VCaP (cell line): ENCODE measurements at regions not wholly inside any gene's neighbourhood (a gene's known extent, or its start where the extent isn't known, plus 50 kb on each side); places are given as distances from the start of the nearest gene placed in this dataset.
"Not testable (repeated sequence)": the region's sequence is repeated elsewhere in the genome, so short reads cannot be mapped to it uniquely, and the experiment has no call there.

Experiments used
- H3K27ac ChIP-seq: fragments of 450-650 bp; 2 replicates; pipeline ENCODE4 v1.5.1; 2017
- CTCF ChIP-seq: fragments of 450-650 bp; conservative IDR thresholded peaks from 2 replicates; pipeline ENCODE4 v1.5.1; 2017; ENCODE audit warnings: mild to moderate bottlenecking, moderate library complexity

- H3K27ac ChIP-seq, result no peak overlapping the region
- no peak for TF ChIP-seq CTCF
These were observed 189.8 kb upstream of the SLC16A7 start for GRCh38 chr12:59405992-59406391.

- TF ChIP-seq CTCF, result no peak
- H3K27ac ChIP-seq, result no peak overlapping the region
These were observed 191.6 kb upstream of the SLC16A7 start for GRCh38 chr12:59404109-59404650.

GRCh38 chr12:59403259-59403932, 192.4 kb upstream of the SLC16A7 start:
- peak; percentile 95 for TF ChIP-seq CTCF
- no peak overlapping the region for H3K27ac ChIP-seq

GRCh38 chr12:59401862-59402261, 194.0 kb upstream of the SLC16A7 start:
- TF ChIP-seq CTCF, result no peak
- H3K27ac ChIP-seq, result no peak overlapping the region

GRCh38 chr12:59398164-59398563, 197.7 kb upstream of the SLC16A7 start:
- no peak for TF ChIP-seq CTCF
- no peak overlapping the region for H3K27ac ChIP-seq

- TF ChIP-seq CTCF, result no peak
- no peak overlapping the region for H3K27ac ChIP-seq
These were observed 198.9 kb upstream of the SLC16A7 start for GRCh38 chr12:59396919-59397318.

- H3K27ac ChIP-seq, result no peak overlapping the region
- no peak for TF ChIP-seq CTCF
These were observed 199.3 kb upstream of the SLC16A7 start for GRCh38 chr12:59396519-59396918.

GRCh38 chr12:59395310-59395709, 200.5 kb upstream of the SLC16A7 start:
- not testable (repeated sequence) for H3K27ac ChIP-seq
